Medulla oblongata (tissue), 1 donor: ENCODE measurements at regions not wholly inside any gene's neighbourhood (a gene's known extent, or its start where the extent isn't known, plus 50 kb on each side); places are given as distances from the start of the nearest gene placed in this dataset.
"Not testable (repeated sequence)": the region's sequence is repeated elsewhere in the genome, so short reads cannot be mapped to it uniquely, and the experiment has no call there.

ENCODE experiments used
- DNase-seq: peaks from one replicate; pipeline ENCODE4 v3.0.0-alpha.2; 2015; ENCODE audit errors: extremely low spot score

DNA sequence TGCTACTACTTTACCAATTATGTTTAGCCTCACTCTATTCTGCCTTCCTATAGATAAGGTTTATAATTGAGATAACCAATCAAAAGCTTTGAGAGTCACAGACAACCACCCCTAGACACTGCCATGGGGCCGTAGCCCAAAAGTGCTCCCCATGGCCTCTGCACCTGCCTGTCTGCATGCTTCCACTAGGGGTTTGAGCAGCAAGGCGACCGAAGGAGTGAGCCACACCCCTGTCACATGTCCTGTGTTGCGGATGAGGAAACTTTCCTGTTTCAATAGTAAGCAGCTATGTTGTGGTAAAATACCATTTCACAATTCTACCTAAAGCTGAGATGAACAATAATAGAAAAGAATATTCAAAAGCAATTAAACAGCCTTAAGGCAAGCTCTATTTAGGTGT lies 856.0 kb upstream of the FRG1 start:
- DNase-seq: no peak

DNA sequence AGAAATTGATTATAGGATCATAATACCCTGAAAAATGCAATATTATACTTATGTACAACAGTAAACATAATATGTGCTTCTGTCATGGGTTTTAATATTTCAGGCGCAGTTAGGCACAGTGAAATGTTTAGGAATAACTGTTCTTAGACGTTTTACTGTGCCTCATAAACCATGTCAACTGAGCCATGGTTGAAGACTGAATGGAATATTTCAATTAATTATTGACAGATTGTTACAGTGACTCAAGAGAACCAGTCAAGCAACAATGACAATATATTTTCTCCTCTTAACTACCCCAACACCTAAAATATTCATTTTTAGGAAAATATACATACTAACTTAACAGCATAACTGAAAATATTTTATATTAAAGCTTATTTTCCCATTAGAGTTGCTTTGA lies 852.7 kb upstream of the FRG1 start:
- DNase-seq: no peak

DNA sequence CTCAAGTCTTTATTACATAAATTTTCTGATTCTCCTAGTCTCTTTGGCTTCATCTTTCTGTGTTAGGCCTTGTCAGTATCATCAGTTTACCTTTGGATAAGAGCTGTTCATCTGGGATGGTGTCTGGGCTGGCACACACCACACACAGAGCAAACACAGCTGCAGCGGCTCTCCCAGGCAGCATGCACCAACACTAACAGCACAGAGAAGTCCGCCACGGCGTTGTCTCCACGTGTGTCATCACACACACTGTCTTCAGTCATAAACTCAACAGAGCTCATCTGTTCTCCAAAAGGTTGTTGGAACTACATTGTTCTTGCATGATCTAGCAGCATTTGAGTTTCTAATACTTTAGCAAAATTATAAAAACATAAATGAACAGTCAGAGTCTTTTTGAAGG lies 851.9 kb upstream of the FRG1 start:
- DNase-seq: peak; percentile 4

DNA sequence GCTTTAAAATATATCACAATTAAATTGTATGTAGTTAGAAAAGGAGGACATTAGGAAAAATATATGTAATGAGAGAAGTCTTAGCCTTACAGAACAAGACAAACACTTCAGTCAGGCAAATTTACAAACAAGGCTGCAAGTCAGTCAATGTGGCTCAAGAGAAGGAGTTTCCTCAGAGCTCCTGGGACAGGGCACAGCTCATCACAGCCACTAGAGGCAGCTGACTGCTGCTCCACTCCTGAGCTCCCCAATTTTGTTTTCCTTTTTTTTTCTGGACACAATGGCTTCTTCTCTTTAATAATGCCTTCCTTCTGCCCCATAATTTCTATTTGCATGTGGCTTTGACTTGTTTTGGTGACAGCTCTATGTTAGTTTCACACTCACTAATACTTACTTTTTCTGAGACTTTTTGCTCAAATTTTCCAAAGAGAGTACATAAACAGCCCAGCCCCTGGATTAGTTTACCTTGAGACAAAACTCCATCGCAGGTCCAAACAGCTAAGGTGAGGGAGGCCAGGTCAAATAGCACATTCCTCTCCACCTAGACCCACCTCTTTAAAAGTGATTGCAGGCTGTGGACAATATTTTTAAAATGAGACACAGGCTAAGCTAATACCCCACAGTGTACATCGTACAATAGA lies 850.4 kb upstream of the FRG1 start:
- DNase-seq: peak; percentile 20

DNA sequence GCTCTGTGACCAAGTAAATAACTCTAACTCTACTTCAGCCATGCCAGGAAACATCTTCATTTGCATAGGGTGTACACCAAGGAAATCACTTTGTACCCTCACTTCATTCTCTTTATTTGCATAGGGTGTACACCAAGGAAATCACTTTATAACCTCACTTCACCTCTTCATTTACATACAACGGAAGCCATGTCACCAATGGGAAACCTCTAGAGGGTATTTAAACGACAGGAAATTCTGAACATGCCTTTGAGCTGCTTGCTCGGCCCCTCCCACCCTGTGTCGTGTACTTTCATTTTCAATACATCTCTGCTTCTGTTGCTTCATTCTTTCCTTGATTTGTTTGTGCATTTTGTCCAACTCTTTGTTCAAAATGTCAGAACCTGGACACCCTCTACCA lies 848.1 kb upstream of the FRG1 start:
- no peak for DNase-seq

DNA sequence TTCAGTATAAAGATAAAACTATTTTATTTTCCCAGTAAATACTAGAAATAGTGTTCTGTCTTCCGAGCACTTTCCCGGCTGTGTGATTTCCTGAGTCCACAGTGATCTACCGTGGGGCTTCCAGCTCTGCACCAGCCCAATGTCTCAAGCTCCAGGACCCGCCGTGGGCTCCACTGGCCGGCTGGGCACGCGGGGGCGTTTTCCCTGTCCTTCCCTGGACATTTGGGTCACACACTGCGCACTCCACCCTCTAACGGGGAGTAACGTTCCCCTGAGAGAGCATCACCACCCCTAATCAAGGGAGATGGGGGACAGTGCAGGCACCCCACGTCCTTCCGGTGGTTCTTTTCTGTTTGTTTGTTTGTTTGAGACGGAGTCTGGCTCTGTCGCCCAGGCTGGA lies 844.6 kb upstream of the FRG1 start:
- DNase-seq: no peak

DNA sequence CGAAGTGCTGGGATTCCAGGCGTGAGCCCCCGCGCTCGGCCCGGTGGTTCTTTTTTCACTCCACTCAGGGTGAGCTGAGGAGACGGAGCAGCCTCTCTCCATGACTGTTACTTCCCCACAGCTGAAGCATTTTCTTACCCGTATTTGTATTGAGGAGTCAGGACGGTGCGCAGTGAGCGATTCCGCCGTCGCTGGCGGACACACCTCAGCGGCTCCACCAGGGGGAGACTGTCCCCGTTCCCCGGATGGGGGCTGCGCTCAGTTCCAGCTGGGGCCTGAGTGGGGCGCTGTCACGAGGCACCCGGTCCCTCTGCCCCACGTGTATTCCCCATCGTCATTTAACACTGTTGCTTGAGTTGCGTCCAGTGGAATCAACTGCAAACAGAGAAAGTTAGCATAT lies 844.0 kb upstream of the FRG1 start:
- DNase-seq: no peak

DNA sequence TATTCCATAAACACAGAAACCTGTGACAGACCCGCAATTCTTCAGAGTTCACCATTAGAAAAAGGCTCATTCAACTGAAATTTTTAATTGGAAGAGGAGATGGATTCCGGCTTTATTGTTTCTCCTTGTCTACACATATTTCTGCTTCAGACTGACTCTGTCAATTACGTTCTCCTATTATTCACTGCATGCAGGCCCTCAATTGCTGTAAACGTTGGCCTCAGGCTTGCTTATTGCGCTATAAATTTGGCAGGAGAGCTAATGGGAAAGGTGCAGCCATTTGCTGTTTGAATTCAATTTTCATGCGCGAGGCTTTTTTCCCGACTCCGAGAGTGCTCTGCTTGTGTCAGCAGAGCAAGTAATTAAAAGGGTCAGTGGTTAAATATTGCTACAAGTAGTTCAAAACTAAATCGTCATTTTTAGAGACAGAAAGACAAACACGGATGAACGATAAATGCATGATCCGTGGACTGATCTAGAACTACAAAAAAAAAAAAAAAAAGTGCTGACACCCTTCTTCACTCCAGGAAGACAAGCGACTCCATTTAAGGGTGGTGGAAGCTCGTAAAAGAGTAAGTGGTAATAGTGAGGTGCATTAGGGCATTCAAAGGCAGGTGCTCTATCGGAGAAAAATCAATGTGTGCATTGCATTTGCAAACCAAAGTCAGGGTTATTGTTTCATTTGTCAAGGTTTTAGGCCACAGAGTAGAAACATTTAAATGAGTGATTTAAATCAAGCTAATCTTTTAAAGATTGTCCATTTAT lies 841.6 kb upstream of the FRG1 start:
- DNase-seq: no peak

DNA sequence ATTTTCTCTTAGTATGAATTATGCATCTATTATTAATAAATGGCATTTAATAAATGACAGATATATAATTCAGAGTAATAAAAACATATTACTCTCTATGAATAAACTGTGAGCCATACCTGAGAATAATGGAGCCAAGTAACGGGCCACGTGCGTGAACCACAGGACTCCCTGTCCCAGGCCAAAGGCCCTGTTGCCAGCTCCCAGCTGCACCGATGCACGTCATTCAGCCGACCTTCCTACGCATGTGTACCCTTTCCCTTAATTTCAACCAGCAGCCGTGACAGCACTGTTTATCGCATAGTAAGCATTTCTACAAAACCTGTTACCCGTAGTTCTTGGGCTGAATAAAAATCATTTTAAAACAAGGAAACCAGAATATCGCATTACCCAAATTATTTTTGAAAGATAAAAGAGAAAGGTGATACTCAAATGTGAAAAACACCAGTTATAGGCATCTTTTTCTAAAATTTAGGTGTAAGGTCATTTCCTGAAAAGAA lies 827.2 kb upstream of the FRG1 start:
- DNase-seq: no peak

DNA sequence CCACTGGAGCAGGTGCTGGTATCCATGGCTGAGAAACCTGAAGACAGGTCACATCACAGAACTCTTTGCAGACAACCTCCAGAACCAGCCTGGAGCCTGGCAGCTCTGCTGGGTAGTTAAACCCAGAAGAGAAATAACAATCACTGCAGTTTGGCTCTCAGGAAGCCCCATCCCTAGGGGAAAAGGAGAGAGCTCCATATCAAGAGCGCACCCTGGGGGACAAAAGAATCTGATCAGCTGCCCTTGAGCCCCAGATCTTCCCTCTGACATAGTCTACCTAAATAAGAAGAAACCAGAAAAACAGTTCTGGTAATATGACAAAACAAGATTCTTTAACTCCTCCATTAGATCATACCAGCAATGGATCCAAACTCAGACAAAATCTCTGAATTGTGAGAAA lies 823.2 kb upstream of the FRG1 start:
- DNase-seq: no peak

DNA sequence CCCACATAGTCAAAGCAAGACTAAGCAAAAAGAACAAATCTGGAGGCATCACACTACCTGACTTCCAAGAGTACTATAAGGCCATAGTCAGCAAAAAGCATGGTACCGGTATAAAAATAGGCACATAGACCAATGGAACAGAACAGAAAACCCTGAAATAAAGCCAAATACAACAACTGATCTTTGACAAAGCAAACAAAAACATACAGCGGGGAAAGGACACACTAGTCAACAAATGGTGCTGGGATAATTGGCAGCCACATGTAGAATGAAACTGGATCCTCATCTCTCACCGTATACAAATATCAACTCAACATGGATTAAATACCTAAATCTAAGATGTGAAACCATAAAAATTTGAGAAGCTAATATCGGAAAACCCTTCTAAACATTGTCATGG lies 819.3 kb upstream of the FRG1 start:
- no peak for DNase-seq

DNA sequence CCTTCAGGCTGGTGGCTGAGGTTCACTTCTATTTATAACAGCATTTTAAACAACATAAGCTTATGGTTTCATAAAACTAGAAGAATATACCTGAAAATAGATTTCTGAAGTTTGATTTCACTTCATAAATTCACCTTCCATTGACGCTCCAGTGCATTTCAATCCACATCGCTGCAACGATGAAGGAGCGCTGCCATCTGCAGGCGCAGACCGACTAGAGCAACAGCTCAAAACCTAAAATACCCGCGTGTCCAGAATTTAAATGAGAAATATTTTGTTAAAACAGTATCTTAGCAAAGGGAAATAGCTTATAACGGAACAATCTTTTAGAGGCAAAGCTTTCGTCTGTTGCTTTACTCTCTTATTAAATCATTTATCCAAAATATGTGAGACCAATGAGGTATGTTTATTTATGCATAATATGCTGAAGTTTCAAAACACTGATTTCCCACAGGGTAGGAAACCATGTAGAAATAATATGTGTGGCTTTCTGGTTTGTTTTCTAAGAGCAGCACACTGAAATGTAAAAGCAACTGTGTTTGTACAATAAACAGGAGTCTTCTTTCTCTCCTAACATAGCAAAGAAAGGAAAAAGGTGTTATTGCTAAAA lies 816.4 kb upstream of the FRG1 start:
- peak; percentile 59 for DNase-seq

DNA sequence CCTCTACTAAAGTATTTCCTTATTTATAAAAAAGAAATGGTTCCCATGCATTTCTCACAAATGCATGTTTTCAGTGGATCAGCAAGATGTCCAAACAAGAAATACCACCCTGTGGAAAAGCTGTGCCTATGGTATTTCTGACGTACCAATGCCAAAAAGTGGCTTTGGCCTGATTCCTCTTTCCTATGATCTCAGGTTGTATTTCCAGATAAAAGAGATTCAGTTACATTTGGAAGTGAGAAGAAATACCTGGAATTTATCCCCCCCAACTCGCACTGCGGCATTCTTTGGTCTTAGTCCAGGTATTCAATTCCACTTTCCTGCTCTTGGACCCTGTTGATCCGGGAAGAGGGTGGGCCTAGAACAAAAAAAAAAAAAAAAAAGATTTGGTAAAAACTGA lies 815.9 kb upstream of the FRG1 start:
- no peak for DNase-seq

DNA sequence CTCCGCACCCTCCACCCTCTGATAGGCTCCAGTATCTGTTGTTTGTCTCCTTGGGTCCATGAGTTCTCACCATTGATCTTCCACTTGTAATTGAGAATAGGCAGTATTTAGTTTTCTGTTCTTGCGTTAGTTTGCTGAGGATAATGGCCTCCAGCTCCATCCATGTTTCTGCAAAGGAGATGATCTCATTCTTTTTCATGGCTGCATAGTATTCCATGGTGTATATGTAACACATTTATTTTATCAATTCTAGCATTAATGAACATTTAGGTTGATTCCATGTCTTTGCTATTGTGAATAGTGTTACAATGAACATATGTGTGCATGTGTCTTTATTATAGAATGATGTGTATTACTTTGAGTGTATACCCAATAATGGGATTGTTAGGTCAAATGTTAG lies 814.6 kb upstream of the FRG1 start:
- DNase-seq: no peak

DNA sequence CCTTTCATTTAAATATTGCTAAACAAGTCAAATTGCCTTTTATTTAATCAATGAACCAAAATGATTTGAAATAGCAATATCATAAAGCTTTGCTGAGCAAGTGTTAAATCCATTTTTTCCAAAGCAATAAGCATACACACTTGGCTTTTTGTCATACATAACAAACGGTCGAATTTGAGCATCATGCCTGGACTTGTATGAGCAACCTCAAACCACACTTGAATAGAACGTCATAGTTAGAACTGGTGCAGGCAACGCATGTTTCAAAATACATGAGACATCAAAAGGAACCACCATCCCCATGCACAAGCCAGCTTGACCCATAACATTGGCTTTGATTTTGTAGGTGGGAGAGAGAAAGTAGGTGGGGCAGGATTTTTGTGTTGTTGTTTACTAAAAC lies 812.3 kb upstream of the FRG1 start:
- DNase-seq: no peak

DNA sequence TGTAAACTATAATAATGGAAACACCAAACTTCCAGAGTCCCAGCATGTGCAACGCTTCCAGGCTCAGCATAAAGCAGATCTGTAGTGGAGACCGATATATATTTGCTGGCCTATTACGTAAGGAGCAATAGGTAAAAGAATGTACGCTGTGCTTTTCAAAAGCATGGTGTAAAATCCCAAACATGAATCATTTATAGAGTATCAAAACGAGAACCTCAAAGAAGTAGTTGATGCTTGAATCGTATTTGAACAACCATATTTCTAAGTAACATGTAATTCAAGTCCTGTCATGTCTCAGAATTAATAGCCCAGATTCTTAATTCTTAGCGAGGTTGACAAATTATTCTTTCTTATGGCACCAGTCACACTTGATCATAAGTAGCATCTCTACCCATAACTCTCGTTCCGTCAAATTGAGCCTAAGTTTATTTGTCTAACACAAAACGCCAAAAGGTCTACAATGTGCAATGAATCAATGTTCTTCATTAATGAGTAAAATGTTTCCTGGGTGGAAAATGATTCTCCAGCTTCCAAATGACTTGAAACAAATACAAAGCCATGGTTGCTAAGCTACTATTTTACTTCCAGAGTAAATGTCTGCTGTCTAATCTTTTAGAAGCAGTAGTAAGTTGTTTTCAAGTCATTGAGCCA lies 811.5 kb upstream of the FRG1 start:
- DNase-seq: no peak

DNA sequence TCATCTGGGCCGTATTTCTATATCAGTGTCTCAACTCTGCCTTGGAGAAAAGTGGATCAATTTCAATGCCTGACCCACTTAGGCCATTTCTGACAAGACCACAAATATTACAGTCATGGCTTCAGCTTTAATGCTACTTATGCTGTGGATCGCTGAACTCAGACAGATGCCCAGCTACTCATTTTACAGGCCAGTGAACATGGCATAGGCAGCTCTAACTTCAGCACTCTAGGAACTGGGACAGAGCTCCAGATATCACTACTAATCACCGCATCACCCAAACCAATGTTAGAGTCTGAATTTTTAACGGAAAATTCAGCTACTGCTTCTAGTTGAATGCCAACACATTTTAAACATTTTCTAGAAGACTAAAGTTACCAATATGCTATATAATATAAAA lies 809.6 kb upstream of the FRG1 start:
- DNase-seq: no peak

DNA sequence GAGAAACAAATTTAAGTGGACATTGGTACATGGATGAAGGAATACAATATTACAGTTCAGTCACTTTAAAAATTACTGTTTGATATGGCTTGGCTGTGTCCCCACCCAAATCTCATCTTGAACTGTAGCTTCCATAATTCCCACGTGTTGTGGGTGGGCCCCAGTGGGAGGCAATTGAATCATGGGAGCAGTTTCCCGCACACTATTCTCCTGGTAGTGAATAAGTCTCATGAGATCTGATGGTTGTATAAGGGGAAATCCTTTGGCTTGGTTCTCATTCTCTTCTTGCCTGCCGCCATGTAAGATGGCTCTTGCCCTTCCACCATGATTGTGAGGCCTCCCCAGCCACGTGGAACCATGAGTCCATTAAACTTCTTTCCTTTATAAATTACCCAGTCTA lies 804.2 kb upstream of the FRG1 start:
- DNase-seq: no peak

DNA sequence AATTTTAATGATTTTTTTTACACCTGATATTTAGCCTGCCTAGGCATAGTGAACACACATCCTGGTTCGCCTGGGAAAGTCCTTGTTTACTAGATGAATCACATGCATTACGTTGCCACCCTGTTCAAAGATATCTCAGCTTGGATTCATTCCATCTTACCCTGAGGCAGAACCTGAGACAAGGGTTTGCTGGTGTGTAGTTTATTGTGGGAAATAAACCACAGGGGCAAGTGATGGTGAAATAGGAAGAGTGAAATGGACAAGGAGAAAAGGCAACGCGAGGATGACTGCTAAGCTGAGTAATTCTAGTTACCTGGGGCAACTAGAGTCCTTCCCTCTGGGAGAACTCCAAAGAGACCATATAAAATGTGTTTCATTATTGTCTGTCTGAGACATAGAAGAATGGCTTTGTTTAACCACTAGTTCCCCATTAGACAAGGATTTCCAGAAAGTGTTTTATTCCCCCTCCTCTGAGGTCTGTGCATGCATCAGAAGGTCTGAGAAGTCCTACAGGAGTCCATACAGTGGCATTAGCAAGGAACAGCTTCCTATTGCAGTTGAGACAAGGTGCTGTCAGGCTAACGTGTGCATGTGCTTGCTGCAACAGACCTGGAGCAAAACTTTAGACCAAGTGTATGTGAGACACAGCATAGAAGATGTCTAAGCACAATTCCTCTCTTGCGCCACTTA lies 797.3 kb upstream of the FRG1 start:
- DNase-seq: no peak

DNA sequence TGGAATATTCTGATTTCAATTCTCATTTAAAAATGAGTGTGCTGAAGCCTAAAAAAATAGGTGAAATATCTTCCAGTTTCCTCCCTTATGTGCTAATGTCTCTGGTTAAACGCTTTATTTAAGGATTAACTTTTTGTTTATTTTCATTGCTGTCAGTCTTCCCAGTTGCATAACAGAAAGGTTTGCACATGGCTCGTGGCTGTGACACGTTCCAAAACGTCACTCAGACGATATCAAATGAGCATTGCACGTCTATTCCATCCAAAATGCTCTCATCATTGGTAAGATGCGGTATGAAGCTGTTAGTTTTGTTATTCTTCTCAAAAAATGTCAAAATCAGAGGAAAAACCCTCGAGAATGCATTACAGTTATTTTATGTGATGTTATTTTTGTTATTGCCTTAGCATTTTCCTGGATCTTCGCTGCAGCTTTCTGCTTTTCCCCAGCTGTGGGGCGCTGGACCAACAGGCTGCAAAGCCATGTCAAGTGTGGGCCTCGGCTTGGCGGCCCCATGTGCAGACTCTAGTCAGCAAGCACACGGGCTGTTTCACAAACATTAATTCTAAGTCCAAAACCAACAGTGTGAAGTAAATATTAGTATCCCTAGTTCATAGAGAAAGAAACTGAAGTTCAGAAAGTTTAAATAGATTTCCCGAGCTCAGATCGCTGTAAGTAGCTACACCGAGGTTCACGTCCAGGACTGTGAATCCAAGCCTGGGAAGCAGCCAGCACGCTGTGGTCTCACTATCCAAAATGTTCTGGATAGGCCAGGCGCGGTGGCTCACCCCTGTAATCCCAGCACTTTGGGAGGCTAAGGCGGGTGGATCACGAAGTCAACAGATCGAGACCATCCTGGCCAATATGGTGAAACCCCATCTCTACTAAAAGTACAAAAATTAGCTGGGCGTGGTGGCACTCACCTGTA lies 793.4 kb upstream of the FRG1 start:
- DNase-seq: no peak

DNA sequence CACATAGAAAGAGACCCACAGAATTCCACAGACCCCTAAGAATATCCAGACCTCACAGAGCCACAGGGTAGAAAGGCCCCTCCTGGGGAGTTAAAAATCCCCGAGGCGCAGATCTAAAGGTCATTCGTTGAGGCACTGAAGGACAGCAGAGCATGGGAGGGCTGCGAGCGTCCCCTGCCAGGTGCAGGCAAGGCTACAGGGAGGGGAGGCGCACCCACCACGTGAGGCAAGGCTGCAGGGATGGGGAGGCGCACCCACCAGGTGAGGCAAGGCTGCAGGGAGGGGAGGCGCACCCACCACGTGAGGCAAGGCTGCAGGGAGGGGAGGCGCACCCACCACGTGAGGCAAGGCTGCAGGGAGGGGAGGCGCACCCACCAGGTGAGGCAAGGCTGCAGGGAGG lies 785.6 kb upstream of the FRG1 start:
- DNase-seq: not testable (repeated sequence)
